Endodermal cell (in vitro differentiated cells): ENCODE measurements at regions not wholly inside any gene's neighbourhood (a gene's known extent, or its start where the extent isn't known, plus 50 kb on each side); places are given as distances from the start of the nearest gene placed in this dataset.

Experiments
- DNase-seq: peaks from one replicate; pipeline ENCODE4 v3.0.0-alpha.2; 2017
- H3K27ac ChIP-seq: 2 replicates; pipeline ENCODE4 v1.5.1; 2013; ENCODE audit warnings: mild to moderate bottlenecking, low read depth, low read length, moderate library complexity
- H3K27me3 ChIP-seq: 2 replicates; pipeline ENCODE4 v1.6.1; 2013; ENCODE audit warnings: mild to moderate bottlenecking, low read length, moderate library complexity; ENCODE audit not compliant: insufficient read depth, control insufficient read depth, poor library complexity, severe bottlenecking
- H3K36me3 ChIP-seq: 2 replicates; pipeline ENCODE4 v1.7.0; 2013; ENCODE audit warnings: mild to moderate bottlenecking, low read length, moderate library complexity; ENCODE audit not compliant: control insufficient read depth, insufficient read depth
- H3K4me1 ChIP-seq: one replicate; pipeline ENCODE4 v1.7.0; 2013; ENCODE audit warnings: low read length; ENCODE audit not compliant: control insufficient read depth, insufficient read depth
- H3K4me3 ChIP-seq: 2 replicates; pipeline ENCODE4 v1.5.1; 2013; ENCODE audit warnings: mild to moderate bottlenecking, low read length, moderate library complexity
- H3K9ac ChIP-seq: 2 replicates; pipeline ENCODE4 v1.6.1; 2013; ENCODE audit warnings: mild to moderate bottlenecking, low read length, moderate library complexity; ENCODE audit not compliant: poor library complexity, severe bottlenecking; ENCODE audit errors: extremely low read depth
- H3K9me3 ChIP-seq: 2 replicates; pipeline ENCODE4 v1.6.1; 2013; ENCODE audit warnings: mild to moderate bottlenecking, low read length, moderate library complexity; ENCODE audit not compliant: control insufficient read depth
- H3K27ac Mint-ChIP-seq: 2 replicates; pipeline ENCODE4 v1.8.0; 2020; ENCODE audit warnings: mixed read lengths
- H3K27me3 Mint-ChIP-seq: 2 replicates; pipeline ENCODE4 v1.8.0; 2021; ENCODE audit warnings: mild to moderate bottlenecking, mixed read lengths; ENCODE audit not compliant: insufficient read depth
- H3K36me3 Mint-ChIP-seq: 2 replicates; pipeline ENCODE4 v1.8.0; 2020; ENCODE audit warnings: low read depth, mixed read lengths
- H3K4me1 Mint-ChIP-seq: 2 replicates; pipeline ENCODE4 v1.8.0; 2020; ENCODE audit warnings: mixed read lengths
- H3K4me3 Mint-ChIP-seq: 2 replicates; pipeline ENCODE4 v1.8.0; 2020; ENCODE audit warnings: mild to moderate bottlenecking, moderate library complexity, mixed read lengths
- H3K9me3 Mint-ChIP-seq: 2 replicates; pipeline ENCODE4 v1.8.0; 2020; ENCODE audit warnings: mild to moderate bottlenecking, mixed read lengths
- CTCF ChIP-seq: fragments of 200-600 bp; sonication (generic); conservative IDR thresholded peaks from 2 replicates; pipeline ENCODE4 v1.5.0; 2021; ENCODE audit warnings: antibody characterized with exemption, mild to moderate bottlenecking
- WGBS, 2 experiments: methylation state at CpG; one replicate each; pipeline versions ENCODE4 v1.1.5 to v1.1.7; 2013; ENCODE audit warnings: missing lambda C conversion rate in 2 of 2, mixed read lengths in 1 of 2; ENCODE audit not compliant: insufficient coverage in 1 of 2, insufficient read length in 1 of 2; 5-methylcytosine and 5-hydroxymethylcytosine counted together

GRCh38 chr10:78388331-78389050 lies 354.8 kb downstream of the RPS24 start:
- DNase-seq = no peak
- 80 to 87% methylated on average over 3 to 9 of the region's 9 CpGs for WGBS, 2 experiments
- Mint-ChIP-seq H3K9me3 (no peaks in the 10 kb centered on the region), H3K27me3 (peaks cover 9% of the 10 kb centered on the region), H3K27ac (no peak overlapping the region), H3K4me3 (no peak overlapping the region), H3K36me3 (no peaks in the 10 kb centered on the region), H3K4me1 (peaks cover 1% of the 10 kb centered on the region)
- Histone ChIP-seq H3K9me3 (no peaks in the 10 kb centered on the region), H3K4me3 (no peak overlapping the region), H3K36me3 (no peaks in the 10 kb centered on the region), H3K27me3 (no peaks in the 10 kb centered on the region), H3K27ac (no peak overlapping the region), H3K4me1 (no peaks in the 10 kb centered on the region), H3K9ac (no peak overlapping the region)
- no peak for TF ChIP-seq CTCF

GRCh38 chr10:78389419-78389818 lies 355.8 kb downstream of the RPS24 start:
- 95 to 100% methylated on average over 2 to 3 of the region's 3 CpGs for WGBS, 2 experiments
- Mint-ChIP-seq H3K9me3 (no peaks in the 10 kb centered on the region), H3K4me3 (no peak overlapping the region), H3K4me1 (peaks cover 1% of the 10 kb centered on the region), H3K27ac (no peak overlapping the region), H3K27me3 (peaks cover 9% of the 10 kb centered on the region), H3K36me3 (no peaks in the 10 kb centered on the region)
- TF ChIP-seq CTCF = no peak
- DNase-seq = no peak
- Histone ChIP-seq H3K9ac (no peak overlapping the region), H3K4me1 (no peaks in the 10 kb centered on the region), H3K36me3 (no peaks in the 10 kb centered on the region), H3K27me3 (no peaks in the 10 kb centered on the region), H3K27ac (no peak overlapping the region), H3K9me3 (no peaks in the 10 kb centered on the region), H3K4me3 (no peak overlapping the region)

- Mint-ChIP-seq H3K9me3 (no peaks in the 10 kb centered on the region), H3K36me3 (no peaks in the 10 kb centered on the region), H3K4me1 (peaks cover 1% of the 10 kb centered on the region), H3K27me3 (peaks cover 6% of the 10 kb centered on the region), H3K4me3 (no peak overlapping the region), H3K27ac (no peak overlapping the region)
- no peak for TF ChIP-seq CTCF
- 89 to 100% methylated on average over 4 to 6 of the region's 6 CpGs for WGBS, 2 experiments
- Histone ChIP-seq H3K9ac (no peak overlapping the region), H3K9me3 (no peaks in the 10 kb centered on the region), H3K4me1 (no peaks in the 10 kb centered on the region), H3K27me3 (no peaks in the 10 kb centered on the region), H3K36me3 (no peaks in the 10 kb centered on the region), H3K4me3 (no peak overlapping the region), H3K27ac (no peak overlapping the region)
- no peak for DNase-seq
Observed at GRCh38 chr10:78390051-78390450, 356.4 kb downstream of the RPS24 start.
